HCEC 1CT (cell line): ENCODE measurements at regions not wholly inside any gene's neighbourhood (a gene's known extent, or its start where the extent isn't known, plus 50 kb on each side); places are given as distances from the start of the nearest gene placed in this dataset.

Experiments
- DNase-seq: peaks from one replicate; pipeline ENCODE4 v3.0.0-alpha.2; 2017

GRCh38 chr11:106614262-106614661, 404.0 kb downstream of the GUCY1A2 start:
- no peak for DNase-seq

- DNase-seq = peak; percentile 66
These were observed 398.8 kb downstream of the GUCY1A2 start for GRCh38 chr11:106619320-106619990.

GRCh38 chr11:106621484-106621883, 396.8 kb downstream of the GUCY1A2 start:
- no peak for DNase-seq
